ENCODE measurements at regions not wholly inside any gene's neighbourhood (a gene's known extent, or its start where the extent isn't known, plus 50 kb on each side); places are given as distances from the start of the nearest gene placed in this dataset.
"Not testable (repeated sequence)": the region's sequence is repeated elsewhere in the genome, so short reads cannot be mapped to it uniquely, and the experiment has no call there.

DNA sequence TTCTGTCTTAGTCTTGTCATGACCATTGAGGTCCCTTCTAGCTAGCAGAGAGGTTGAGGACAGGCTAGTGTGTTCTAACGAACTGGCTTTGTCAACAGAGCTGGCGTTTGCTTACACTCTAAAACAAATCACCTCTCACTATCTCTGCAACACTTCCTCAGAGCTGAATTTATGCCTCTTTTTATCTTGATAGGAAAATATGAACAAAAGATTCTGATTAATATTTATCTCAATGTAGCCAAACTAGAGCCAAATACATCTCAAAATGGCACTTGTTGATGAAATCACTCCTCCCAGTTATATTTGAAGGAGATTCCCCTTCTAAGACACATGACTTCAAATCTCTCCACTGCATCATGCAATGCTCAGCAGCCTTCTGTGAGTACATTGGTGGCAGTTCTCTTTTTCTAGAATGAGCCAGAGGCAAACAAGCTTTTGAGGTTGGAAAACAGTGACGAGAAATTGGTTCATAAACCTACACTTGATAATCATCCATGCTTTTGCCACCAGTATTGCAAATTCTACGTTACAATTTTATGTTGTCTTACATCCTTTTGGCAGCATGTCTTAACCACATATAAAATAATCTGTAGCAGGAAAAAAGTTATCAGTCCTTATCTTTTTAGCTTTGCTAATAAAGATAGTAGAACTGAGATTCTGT lies 615.7 kb upstream of the CITED2 start:
- no peak for DNase-seq (ENCODE audit: low read depth in 2 of 3, low spot score in 1 of 3)

DNA sequence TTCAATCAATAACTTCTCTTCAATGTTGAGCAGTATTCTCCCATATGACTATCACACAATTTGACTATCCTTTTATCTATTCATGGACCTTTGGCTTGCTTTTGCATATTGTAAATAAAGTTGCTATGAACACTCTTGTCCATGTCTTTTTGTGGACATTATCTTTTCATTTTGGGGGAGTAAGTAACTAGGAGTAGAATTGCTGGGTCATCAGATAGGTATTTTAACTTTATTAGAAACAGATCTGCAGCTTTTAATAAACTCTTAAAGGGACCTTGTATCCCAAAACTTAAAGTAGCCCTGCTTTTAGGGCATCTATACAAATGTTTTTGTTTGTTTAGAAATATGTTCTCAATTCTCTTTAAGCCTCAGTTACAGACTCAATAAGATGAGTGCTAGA lies 614.2 kb upstream of the CITED2 start:
- no peak for DNase-seq (ENCODE audit: low read depth in 2 of 3, low spot score in 1 of 3)

DNA sequence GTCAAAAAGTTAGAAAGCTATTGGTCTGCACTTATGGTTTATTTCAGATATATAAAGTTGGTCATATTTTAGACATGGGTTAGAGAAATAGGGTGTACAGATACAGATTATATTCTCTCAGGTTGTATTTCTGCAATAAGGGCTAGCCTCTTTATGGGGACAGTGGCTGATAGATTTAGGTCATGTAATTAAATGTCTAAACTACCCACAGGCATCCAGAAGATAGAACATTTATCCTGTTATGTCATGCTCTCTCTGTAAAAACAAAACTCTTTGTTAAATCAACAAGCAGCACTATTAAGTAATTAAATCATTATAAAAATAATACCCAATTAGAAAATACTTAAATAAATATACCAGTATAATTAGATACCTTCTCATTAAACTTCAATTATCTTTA lies 612.6 kb upstream of the CITED2 start:
- DNase-seq (ENCODE audit: low read depth in 2 of 3, low spot score in 1 of 3): no peak

DNA sequence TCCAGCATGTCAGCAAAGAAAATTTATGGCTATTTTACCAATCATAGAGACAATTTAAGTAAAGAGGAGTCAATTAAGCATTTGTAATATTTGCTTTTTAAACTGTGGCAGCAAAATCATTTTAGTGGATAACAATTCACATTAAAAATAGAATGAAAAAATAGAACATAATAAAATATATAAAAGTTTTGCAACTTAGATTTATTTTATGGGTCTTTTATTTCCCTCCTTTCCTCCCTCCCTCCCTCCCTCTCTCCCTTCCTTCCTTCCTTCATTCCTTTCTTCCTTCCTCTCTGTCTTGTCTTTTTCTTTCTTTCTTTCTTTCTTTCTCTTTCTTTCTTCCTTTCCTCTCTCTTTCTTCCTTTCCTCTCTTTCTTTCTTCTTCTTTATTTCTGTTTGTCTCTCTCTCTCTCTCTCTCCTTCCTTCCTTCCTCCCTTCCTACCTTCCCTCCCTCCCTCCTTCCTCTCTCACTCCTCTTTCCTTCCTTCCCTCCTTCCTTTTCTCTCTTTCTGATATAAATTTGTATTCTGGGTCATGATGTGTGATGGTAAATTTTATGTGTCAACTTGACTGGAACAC lies 610.9 kb upstream of the CITED2 start:
- DNase-seq (ENCODE audit: low read depth in 2 of 3, low spot score in 1 of 3): no peak

DNA sequence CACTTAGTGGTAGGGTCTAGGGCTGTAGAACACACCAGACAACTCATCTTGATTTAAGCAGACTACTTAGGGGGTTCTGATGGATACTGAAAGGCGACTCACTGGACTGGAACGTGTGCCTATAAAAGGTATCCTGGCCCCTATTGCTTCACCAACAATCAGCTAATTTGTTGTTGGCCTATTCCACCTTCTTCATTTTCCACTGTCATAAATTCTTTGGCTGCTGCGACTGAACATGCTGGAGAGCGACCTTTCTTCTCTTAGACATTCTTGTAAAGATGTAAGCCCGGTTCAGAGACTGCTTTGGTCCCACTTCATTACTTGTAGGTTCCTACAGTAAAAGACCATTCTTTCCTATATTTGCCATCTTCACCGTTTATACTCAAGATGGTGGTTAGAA lies 609.9 kb upstream of the CITED2 start:
- DNase-seq (ENCODE audit: low read depth in 2 of 3, low spot score in 1 of 3): no peak

DNA sequence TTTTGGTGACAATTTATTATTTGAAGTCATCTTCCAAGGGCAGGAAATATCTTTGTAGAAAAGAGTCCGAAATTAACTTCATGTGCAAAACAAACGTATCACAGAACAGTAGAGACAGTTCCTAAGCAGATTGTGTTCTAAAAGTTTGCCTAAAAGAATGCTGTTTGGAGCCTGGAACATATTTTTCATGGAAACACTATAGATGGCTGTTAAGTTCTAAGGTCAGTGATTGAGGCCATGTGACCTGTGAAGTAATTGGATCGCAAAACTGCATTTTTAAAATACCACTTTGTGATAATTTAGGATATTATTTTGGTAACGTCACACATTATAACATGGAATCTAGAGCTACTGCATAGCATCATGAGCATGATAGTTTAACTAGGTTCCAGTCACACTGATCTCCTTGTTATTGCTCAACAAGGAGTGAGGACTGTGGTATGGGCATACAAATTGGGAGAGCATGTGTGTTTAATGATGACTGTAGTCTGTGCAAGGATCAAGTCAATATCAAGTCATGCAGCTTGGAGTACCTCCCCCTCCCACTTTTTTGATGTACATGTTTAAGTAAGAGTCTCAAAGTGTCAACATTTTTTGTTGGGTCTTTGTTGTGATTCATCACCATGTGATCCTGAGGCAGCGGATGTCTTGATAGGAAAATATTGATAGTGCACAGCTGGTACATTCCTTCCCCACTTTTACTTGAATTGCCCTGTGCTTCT lies 609.3 kb upstream of the CITED2 start:
- DNase-seq (ENCODE audit: low read depth in 2 of 3, low spot score in 1 of 3): no peak

DNA sequence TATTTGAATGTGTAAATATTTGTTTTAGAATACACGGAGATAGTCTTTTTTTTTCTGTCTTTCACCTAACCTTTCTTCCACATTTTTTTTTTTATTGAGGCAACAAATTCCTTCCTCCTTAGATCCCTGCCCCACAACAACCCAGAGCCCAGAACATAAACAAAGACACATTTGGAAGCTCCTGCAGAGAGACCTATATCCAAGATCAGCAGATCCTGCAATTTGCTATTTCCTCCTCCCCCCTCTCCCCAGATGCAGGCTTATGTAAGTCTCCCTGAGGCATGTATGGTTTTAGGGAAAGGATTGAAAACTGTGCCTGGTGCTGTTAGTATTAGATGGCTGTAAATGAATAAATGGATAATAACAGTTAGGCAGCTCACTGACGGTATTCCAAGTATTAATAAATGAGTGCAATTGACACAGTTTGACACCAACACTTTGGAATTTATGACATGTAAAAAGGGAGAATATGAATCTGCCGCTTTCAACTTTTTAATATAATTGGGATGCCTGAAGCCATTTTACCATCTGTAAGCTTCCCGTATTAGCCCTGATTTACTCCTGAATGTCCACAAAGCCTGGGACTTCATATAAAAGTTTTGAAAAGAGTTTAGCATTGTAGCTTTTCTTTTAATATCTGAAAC lies 608.3 kb upstream of the CITED2 start:
- no peak for DNase-seq (ENCODE audit: low read depth in 2 of 3, low spot score in 1 of 3)

DNA sequence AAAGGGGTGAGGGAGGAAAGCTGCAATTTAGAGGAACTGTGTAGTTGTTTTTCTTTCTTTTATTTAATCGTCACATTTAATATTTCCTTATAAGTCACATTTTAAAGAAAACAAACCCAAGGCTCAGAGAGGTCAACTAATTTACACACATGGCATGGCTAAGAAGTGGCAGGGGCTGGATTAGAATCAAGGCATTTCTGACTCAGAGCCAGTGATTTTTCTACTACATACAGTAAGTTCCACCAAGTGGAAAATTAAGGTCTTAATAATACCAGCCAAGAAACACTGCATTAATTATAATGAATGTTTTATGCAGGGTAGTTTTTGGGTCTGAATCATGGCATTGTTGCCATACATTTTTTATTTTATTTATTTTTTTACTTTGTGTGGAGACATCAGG lies 607.7 kb upstream of the CITED2 start:
- DNase-seq (ENCODE audit: low read depth in 2 of 3, low spot score in 1 of 3): no peak

DNA sequence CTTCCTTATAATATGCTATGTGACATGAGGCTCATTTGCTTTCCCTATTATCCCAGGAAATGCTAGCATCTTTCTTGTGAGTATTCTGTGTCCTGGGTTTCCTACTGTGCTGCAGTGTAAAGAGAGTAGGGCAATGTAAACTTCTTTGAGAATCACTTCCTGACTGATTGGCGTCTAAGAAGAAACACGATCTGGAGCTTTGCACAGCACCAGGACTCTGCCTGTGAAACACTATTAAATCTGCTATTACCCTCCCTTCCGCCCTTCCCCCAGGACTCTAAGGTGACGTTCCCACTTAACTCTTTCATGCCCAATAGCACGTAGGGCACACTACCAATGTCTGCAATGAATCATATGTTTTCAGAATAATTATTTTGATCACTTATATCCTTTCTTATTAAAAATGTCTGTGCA lies 607.3 kb upstream of the CITED2 start:
- no peak for DNase-seq (ENCODE audit: low read depth in 2 of 3, low spot score in 1 of 3)

DNA sequence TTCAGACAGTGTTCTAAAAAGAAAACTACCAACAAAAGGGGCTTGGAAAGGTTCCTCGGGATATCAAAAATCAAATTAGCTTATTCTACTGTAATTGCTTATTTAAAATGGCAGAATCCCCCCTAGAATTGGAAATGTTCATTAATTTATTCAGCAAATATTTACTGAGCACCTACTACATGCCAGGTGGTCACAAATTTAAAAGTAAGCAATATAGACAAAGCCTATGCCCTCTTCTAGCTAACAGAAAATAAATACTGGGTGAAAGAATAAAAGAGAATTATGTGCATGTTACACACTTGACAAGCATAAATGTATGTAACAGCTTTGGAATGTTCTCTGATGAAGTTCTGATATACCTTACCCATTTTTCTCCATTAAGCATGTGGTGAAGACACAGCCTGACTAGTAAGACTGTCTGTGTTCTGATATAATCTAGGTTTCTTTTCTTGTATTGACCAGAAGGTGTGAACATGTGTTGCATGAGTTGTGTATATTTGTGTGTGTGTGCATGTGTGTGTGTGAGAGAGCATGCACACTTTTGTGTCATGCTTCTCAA lies 606.7 kb upstream of the CITED2 start:
- no peak for DNase-seq (ENCODE audit: low read depth in 2 of 3, low spot score in 1 of 3)

DNA sequence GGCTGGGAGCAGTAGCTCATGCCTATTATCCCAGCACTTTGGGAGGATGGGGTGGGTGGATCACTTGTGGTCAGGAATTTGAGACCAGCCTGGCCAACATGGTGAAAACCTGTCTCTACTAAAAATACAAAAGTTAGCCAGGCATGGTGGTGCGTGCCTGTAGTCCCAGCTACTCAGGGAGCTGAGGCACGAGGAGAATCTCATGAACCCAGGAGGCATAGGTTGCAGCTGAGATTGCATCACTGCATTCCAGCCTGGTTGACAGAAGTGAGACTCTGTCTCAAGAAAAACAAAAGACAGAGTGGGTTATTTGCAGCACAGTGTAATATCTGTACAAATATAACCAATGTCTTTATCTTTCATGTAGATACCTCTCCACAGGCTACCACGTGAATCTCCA lies 606.2 kb upstream of the CITED2 start:
- DNase-seq (ENCODE audit: low read depth in 2 of 3, low spot score in 1 of 3): not testable (repeated sequence)

DNA sequence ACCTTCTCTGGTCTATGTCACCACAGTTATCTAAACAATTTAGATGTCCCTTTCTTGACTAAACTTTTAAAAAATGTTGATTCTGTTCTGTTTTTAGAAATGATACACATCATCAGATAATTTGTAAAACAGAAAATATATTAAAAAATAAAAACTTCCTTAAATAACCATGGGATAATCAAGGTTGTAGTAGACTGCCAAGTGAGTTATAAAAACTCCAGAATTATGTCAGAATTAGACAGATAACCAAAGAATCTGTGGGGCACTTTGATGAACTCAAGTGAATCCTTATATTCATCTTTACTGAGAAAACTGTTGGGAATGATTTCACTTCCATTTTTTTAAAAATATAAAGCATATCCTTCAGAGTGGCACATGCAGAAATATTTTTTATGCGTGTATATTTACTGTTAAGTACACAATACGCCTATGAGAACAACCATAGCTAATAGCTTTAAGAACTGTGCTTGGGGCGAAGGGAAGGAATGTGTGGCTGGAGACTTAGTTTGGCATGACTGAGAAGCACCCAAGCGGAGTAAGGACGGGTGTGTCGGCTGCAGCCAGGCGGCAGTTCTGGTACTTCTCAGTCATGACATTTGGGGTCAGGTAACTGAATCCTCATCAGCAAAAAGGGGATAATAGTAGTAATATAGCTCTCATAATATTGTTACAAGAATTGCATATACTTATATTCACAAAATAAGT lies 604.7 kb upstream of the CITED2 start:
- DNase-seq (ENCODE audit: low read depth in 2 of 3, low spot score in 1 of 3): no peak

DNA sequence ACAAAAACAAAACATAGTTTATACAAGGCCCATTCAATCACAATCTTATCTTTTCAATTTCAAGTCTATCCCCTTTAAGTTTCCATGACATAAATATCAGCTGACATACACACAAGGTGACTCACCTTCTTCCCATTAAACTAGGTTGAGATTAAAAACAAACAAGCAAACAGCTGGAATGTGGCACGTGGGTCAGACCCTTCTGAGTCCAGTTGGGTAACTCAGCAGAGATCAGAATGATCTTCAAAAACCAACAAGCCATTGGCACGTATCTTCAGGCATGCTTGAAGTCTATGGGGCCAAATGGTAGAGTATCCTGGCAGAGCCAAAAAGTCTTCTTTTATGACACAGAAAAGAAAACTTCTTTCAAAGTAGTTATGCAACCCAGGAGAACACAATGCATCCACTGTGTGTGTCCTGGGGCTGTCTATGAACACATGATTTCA lies 603.5 kb upstream of the CITED2 start:
- DNase-seq (ENCODE audit: low read depth in 2 of 3, low spot score in 1 of 3): no peak

DNA sequence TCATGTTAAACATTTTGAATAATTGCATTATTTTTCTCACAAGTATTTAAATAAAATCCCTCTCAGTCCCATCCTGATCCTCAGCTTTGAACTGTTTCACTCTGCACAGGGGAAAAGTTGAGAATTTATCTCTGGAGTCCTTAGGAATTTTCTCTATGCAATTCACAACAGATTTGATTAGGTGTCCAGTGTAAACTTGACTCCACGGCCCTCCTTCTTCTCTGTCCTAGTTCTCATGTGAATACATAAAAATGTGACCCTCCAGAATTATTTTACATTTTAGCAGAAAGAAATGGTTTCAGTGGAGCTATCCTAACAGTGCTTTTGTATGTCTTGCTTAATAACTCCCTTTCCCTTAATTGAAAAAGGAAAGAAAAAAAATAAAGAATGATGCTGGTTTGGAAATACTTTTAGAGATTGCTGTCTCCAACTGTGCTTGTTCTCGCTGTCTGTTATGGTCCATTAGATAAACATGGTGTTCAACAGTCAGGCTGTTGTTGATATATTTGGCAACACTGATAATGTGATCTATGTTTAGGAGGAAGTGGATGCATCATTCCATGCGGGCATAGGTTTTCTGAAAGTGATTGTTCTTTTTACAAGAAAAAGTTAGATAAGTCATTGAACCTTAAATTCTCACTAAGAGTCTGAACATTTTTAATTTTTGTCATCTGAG lies 599.4 kb upstream of the CITED2 start:
- DNase-seq (ENCODE audit: low read depth in 2 of 3, low spot score in 1 of 3): no peak

DNA sequence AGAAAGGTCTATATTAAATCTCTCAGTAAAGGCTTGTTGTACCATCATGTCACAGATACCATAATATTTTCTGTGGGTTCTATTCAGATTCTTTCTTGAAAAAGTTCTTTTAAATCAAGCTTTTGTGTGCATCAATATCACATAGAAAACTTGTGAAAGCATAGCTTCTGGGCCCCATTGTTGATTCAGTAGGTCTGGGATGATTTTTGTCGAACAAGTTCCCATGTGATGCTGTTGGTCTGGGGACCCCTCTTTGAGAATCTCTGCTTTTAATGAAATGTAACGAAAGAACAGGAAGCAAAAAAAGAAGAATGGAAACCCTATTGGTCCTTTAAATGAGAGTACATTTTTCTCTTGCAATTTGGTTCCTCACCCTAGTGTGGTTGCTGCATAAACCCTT lies 597.7 kb upstream of the CITED2 start:
- no peak for DNase-seq (ENCODE audit: low read depth in 2 of 3, low spot score in 1 of 3)

DNA sequence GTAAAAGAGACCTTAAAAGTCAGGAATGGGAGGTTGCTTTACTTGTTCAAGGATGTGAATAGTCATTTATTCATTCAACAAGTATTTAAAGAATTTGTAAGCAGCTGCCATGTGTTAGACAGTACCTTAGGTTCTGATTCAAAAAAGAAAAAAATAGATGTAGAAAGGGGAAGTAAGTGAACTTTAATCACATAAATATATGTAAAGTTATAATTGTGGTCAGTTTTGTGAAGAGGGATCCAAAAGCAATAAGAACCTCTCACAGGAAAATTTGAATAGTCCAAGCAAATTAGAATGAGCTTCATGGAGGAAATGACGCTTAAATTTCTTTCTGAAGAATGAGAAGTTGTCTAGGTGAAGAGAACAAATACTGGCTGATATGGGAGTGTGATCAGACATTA lies 596.1 kb upstream of the CITED2 start:
- no peak for DNase-seq (ENCODE audit: low read depth in 2 of 3, low spot score in 1 of 3)

DNA sequence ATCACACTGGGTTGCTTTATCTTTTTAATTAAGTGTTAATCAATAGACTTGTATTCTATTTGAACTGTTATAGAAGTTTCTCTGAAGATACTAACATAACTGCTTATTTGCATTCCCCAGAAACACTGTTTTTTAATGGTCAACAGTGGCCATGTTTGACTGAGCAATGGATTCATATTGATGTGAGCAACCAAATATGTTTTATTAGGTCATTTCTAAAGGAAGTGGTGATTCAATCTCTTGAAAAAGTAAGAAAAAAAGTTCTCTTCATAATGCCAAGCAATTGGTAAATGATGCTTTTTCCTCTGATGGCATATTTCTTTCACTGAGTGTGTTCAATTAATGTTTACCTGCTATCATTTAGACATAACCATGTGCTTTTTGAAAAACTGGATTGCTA lies 593.0 kb upstream of the CITED2 start:
- DNase-seq (ENCODE audit: low read depth in 2 of 3, low spot score in 1 of 3): no peak

DNA sequence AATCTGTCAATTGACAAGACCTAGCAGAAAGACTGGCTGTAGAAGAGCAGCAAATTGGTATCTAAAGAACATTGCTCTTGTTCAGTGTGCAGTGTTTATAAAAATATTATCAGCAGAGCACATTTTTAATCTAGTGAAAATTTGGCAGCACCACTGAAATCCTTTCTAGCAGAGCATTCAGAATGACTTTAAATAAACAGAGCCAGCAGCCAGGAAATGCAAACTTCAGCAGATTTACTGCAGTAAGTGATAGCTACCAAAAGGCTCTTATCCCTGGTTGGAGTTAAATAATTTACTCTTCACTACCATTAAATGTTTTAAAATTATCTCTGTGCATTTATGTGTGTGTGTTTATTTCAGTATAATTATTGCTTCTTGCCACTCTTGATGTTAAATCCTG lies 590.9 kb upstream of the CITED2 start:
- no peak for DNase-seq (ENCODE audit: low read depth in 2 of 3, low spot score in 1 of 3)

DNA sequence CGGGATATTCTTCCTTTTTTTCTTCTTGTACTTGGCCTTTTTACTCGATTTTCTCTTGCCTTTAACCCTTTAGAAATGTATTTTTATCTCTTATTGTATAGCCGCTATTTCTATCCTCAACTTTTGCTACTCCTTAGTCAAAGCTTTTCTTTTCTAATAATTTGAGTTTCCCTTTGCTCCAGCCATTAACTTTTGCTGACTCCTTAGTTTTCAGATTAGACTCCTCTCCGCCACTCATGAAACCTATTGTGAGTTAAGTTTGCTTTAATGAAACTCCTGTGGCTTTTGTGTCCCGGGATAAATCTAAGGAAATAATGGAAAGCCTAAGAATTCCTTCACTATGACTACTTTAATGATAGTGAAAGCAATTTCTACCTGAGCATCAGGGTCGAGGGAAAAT lies 590.3 kb upstream of the CITED2 start:
- no peak for DNase-seq (ENCODE audit: low read depth in 2 of 3, low spot score in 1 of 3)

DNA sequence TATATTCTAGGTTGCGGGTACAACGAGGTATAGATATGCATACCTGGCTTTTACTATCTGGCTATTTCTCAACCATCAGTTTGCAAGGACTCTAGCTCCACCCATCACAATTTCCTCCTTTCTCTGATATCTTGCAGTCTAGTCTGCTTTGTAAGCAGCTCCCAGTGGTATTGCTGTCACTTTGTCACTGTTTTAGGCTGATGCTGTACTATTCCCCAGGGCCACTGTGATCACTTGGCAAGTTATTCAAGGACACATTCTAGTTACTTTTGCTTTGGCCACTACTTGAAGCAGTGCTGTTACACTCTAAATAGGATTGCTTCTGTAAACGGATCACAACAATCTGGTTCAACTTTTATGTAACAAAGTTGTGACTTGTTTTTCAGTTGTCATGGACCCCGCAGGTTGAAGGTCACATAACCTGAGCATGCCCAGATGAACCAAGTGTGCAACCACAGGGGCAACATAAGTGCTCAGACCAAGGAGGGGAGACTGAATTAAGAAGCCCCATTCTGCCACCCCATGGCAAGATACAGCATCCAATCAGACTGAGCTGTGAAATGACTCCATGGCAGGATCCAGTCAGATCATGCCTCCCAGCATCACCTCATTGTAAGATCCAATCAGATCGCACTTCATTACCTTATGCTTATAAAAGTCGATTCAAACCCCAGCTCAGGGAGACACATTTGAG lies 588.4 kb upstream of the CITED2 start:
- no peak for DNase-seq (ENCODE audit: low read depth in 2 of 3, low spot score in 1 of 3)

Data from stimulated activated CD4-positive, alpha-beta T cell treated with anti-CD3 and anti-CD28 coated beads, Interleukin-12 subunit alpha, Interleukin-12 subunit beta, amount 100 ng/mL, for 48 hours (primary cell).